Urothelium cell line (cell line): ENCODE measurements at regions not wholly inside any gene's neighbourhood (a gene's known extent, or its start where the extent isn't known, plus 50 kb on each side); places are given as distances from the start of the nearest gene placed in this dataset.

Source experiments
- DNase-seq: peaks from one replicate; pipeline ENCODE4 v3.0.0; 2011; ENCODE audit warnings: low spot score, mixed read lengths
- FAIRE-seq: peaks from 2 replicates; lab custom pipeline; 2011; peaks lifted over from hg19 to GRCh38; lab: Jason Lieb, UNC

DNA sequence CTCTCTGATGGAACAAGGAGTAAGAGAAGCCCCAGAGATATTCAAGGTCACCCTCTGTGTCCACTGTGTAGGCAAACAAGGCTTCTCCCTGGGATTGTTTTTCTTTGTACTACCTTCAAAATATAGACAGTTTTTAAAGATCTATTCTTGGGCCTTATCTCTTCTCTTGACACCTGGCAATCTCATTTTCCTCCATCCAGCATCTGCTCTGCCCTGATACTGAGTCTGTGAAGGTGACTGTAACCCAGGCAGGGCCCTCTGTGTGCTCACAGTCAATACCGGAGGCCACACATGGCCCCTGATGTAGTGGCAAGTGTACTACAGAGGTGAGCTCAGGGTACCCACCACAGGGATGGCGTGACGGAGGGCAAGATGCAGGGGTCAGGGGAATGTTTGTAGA lies 221.1 kb downstream of the SNX10 start:
- no peak for DNase-seq
- no peak for FAIRE-seq

DNA sequence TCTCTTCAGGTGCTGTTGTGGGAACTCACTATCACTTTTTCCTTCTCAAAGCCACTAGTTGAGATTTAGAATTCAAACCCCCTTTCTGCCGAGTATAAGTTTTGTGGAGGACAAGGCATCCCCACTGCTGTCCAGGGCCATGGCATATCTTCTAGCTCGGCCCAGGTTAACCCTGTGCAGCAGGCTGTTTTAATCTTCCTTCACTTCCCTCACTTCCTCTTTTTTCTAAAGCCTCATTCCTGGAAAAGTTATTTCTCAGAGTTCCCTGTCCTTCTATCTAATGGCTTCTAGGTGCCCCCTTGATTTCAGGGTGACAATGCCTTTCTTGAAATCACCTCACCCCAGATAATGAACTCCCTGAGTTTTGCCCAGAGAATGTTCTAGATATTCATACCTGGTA lies 222.3 kb downstream of the SNX10 start:
- no peak for DNase-seq
- FAIRE-seq = no peak

DNA sequence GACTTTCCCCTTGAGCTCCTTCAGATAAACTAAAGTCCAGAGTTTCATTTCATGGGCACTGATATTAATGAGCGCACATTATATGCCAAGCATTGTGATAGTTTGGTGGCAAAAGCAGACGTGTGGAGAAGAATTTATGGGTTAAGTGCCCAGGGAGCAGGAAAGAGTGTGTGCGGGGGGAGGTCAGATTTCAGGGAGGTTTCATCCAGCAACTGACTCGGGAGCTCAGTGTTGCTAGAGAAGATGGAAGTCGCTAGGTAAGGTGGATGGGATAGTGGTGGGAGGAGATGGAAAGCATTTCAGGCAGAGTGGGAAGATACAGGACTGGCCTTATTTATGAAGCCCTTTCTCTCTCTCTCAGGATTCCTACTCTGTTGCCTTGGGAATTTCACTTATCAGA lies 223.0 kb downstream of the SNX10 start:
- DNase-seq = no peak
- FAIRE-seq = no peak

DNA sequence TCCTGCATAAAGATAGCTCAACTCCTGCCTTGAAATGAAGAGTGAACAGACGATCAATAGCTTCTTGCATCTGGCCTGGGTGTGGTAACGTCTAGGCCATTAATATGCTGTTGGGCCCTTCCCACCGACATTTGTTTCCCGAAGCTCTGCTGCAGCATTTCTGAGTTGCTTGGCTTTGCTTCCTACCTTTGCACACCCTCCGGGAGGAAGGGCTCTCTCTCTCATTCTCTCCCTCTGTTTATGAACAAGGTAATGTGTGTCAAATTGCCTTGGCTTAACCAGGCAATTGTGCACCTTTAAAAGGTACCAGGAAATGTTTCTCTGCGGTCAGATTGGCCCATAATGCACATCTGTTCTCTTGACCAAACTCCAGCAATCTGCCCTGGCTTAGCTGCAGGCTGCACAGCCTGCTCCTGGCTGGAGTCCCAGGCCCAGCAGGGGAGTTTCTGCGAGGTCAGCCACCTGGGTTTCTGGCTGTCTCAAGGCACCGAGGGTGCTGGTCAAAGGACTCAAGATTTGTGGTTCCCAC lies 223.7 kb downstream of the SNX10 start:
- peak; percentile 27 for DNase-seq
- no peak for FAIRE-seq

DNA sequence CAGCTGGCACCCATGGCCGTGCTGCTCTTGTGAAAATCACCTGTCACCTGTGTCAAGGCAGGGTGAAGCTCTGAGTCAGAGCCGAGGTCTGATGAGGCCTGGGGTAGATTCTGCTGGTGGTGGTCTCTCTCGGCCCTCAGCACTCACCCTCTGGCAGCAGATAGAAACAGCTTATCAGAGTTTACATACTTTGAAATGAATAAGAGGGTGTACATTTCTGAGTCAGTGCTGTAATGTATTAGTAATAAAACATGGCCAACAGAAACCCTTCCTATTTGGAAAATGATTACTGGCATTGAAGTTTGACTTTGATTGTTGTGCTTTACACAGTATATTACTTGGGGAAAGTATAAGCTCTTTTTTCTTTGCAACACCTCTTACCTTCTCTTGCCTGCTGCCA lies 228.8 kb downstream of the SNX10 start:
- DNase-seq (no peak), FAIRE-seq (no peak)

DNA sequence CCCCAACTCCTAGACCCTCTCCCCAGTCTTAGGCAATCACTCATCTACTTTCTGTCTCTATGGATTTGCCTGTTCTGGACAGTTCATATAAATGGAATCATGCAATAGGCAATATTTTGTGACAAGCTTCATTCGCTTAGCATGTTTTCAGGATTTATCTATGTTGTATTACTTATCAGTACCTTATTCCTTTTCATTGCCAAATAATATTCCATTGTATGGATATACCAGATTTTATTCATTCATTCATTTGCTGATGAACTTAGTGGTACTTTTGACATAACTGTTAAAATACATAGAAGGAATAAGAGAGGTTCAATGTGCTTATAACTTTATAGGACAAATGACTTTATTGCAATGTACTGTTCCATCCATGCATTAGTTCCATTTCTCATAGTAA lies 231.0 kb downstream of the SNX10 start:
- DNase-seq (no peak), FAIRE-seq (no peak)

DNA sequence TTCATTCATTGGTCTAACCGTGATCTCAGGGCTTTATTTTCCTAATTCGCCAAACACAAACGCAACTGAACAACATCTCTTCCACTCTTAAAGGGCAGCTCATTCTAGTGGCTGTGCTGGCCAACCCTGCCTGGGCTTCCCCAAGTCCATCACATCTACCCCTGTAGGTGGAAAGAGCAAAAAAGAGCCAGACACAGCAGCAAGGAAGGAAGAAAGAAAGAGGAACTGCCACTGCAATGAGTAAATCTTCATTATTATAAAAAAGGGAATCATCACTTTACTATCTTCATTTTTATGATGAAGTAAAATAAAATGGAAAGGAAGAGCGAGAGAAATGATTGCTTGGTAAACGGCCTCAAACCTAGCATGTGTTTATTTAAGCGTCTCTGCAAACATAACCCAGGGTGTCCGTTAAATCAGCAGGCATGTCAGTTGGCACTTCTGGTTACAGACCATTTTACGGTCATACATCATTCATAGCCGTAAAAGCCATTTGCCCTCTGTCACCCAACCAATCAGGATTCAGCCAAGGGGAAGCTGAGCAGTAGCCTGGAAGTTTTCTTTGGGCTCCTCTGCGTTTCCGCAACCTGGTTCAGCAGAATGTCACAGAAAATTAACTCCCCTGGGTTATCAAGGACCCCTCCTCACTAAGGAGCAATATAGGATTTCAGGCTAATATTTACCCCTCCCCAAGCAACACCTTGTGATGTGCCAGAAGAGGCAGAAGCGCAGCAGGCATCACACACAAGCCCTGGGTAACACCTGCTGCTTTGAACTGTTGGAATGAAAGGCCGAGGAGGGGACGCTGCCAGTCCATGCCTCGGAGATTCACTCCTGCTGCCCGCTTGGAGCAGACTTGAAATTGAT lies 234.0 kb downstream of the SNX10 start:
- DNase-seq (no peak), FAIRE-seq (no peak)

DNA sequence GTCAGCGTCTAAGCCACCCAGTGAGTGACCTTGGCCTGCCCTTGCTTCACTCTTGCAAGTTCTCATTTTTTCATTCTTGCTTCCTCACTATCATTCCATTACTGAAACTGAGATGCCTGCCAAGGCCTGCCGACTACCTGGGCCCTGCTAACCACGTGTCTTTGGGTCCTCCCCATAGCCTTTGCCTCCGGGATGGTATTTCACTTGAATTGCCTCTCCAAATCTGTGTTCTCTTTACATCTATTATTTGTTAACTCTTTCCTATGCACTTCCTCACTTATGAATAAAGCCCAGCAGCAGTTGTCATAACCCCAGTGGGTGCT lies 234.6 kb downstream of the SNX10 start:
- FAIRE-seq (no peak), DNase-seq (no peak)

DNA sequence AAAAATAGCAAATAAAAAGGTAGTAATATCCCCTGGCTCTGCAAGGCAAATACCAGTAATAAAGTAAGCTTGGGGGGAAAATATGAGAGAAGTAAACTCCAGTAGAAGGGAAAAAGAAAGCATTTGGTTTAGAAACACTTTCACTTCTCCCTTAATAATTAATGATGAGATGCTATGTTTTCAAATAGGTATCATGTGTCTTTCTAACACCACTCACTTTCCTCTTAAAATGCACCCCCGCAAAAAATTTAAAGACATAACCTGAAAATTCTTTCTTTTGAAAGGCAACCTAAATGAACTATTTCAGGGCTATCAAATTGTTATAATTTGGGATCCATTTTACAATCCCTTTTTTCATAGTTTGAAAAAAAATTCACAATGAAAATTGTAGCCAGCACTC lies 240.3 kb downstream of the SNX10 start:
- DNase-seq (no peak), FAIRE-seq (no peak)

DNA sequence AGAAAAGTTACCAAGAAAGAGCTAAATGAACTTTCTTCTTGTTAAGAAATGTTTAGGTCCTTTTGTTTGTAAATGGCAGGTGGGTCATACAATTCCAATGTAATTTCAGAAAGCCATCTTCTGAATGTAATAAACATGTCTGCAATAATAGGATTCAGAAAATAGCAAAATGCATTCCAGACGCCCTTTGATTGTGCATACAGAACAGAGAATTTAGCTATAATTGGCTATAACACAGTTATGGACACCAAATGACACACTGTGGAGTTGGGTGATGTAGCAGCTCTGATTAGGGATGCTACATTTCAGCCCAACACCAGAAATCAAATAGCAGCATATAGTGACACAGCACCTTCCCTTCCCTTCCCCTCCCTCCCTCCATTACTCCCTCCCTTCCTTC lies 240.8 kb downstream of the SNX10 start:
- DNase-seq (no peak), FAIRE-seq (no peak)

DNA sequence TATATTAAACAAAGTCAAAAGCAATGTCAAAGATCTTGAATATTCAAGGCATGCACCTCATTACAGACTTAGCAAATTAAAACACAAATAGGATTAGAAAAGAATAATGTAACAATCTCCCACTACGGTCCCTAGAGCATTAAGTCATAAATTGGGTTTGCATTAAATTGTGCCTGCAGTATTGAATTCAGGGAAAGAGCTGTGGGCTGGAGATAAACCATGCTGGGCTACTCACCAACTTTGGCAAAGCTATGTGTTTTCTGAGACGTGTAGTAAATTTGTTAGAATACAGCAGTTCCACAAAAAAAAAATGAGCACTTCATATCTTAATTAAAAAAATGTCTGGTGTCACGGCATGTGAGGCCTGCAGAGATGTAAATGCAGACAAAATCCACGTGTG lies 241.6 kb downstream of the SNX10 start:
- DNase-seq = no peak
- FAIRE-seq = no peak

DNA sequence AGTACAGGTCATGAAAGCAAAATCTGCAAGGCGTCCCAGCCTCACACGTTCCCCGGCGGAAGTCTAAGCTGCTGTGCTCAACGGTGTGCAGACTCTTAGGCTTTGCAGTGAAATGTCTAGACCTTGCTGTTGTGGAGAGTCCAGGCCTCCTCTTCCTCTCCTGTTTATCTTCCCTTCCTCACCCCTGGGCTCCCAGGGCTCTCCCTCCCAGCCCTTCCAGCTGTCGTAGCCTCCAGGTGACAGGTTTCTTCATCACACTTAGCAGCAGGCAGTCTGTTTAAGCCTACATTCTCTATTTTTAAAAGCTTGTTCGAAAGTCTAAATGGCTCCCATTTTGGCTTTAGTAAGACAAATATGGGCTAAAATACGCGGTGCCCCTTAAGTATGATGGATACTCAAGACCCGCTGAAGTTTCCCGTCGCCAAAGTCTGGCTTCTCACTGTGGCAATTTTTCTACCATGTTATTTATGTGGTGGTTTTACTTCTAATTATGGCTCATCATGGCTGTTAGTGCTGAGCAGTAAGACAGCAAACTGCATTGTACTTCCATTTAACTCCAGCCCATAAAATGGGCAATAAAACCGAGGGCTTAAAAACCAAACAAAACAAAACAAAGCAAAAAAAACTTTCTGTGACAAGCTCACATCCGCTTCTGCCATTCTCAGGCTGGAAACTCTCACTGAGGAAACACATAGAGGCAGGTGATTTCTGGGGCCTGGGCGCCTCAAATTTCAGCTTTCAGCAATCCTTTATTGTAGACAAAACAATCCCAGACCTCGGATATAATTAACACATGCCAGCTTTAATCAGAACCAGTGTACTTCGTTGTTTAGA lies 243.2 kb downstream of the SNX10 start:
- DNase-seq (no peak), FAIRE-seq (no peak)

DNA sequence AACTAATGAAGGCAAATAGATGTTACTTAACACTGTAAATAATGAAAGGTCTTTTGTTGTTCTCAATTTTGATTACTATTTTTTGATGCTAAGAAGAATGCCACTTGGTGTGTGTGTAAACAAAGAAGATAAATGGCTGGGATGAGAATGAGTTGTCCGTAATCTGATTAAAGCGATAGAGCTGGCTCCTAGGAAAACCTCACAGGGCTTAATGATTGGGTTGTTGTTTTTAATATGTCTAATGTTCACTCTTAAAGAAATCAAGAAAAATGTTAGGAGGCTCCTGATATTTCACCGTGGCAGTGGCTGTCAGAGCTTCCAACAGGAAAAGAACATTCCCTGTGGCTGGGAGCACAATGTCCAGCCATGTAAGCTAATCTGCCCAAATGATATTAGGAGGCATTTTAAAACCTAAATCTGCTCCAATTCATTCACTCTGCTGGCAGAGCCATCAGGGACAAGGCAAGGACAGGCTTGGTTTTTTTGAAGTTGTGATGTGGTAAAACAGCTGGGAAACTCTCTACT lies 243.9 kb downstream of the SNX10 start:
- DNase-seq (no peak), FAIRE-seq (no peak)

DNA sequence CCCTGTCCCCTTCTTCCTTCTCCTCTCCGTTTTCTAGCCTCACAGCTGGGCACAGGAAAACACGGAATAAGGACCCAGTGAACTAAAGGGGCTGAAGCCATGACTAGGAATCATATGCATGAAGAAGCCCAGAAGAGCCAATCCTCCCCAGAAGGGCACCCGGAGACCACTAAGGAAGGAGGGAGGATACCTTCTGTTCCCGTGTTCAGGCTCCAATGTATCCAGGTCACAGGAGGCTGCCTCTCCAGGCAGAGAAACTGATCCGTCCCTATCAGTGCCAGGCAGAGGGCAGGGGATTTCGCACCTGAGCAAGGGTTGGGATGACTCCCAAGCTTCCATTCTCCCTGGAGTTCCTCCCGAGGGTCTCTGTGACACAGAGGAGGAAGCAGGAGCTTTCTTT lies 246.6 kb downstream of the SNX10 start:
- FAIRE-seq = no peak
- no peak for DNase-seq

DNA sequence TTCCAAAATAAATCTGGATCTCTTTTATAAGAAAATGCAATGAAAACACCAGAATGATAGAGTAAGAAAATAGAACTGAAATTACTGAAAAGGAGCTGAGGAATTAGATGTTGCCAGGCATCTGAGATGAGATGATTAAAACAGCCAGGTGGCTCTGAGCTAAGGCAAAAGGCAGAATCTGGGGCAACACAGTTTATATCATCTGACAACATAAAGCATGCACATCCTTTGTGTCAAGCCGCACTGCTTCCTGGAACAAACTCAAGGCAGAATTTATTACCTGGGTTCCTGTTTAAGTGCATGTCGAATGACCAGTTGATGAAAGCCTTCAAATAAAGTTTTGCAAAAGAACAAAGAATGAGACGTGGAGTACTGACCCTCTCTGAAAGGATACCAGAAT lies 247.0 kb downstream of the SNX10 start:
- FAIRE-seq (no peak), DNase-seq (no peak)

DNA sequence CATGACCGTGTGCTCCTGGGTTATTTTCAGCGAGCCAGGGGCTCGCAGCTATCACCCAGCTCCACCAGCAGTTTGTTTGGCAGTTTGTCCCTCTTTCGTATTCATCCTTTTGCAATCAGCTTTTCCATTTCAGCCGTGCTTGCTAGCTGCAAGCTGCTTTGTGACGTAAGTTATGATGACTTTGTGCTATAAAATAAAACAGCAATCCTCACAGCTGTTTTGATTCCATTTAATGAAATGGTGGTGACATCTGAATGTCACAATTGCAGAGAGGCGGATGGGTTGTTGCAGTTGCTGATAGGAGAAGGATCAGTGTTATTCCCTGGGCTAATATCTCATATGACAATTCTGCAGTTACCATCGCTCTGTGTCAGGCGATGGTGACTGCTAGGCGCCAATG lies 251.7 kb downstream of the SNX10 start:
- DNase-seq (no peak), FAIRE-seq (peak; percentile 32)

DNA sequence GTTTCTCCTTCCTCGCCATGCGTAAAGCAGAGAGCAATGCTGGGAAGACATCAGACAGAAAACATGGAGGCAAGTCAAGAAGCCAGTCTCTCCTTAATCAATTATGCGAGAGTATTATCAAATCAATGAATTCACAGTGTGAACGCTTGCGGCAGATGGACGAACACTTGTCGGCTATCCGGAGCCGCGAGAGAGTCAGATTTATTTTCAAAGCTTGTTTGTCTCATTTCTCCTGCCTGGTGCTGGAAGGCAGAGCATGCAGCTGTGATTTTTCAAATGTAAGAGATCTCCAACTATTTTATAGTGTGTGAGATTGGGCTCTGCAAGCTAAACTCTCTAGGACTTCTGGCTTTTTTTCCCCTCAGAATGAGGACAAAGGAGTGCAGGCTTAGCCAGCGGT lies 252.3 kb downstream of the SNX10 start:
- FAIRE-seq (no peak), DNase-seq (no peak)

DNA sequence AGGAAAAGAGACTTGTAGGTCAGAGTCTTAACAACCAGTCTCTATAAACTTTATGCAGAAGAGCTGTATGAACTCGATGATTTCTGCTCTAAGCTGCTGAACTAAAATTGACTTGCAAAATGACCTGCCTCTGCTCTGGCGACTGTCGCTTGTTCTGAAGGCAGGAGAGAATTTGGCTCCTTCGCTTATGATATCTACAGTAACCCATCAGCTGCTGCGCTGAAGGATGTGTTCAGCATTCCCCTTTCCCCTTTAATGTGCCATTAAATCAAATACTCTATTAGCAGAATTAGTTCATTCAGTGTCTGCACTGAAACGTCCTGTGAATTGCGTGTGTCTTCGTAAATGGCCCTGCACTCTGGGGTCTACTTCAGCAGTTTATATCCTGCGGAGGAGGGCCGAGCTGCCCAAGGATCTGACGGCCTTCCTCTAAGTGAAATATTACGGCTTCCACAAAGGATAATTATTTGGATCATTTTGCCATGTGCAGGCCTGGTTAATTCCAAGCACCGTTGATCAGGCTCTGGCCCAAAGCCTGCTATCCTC lies 254.9 kb downstream of the SNX10 start:
- FAIRE-seq = no peak
- no peak for DNase-seq

DNA sequence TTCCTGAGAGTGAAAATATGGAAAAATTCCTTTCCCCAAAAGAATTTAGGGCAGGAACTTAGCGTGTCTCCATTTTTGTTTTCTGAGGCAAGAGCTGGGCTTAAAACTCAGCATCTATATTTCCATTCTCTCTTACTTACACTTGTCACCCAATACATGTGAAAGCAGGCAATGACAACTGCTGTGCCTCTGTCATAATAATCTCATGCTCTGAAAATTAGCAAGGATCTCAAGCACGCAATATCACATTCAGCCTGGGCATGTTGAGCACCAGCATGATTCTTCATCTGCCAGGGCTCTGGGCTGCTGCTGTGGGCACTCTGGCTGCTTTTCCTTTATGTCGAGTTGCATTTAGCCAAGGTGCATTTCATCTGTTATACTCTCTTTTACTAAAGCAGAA lies 255.5 kb downstream of the SNX10 start:
- FAIRE-seq = no peak

DNA sequence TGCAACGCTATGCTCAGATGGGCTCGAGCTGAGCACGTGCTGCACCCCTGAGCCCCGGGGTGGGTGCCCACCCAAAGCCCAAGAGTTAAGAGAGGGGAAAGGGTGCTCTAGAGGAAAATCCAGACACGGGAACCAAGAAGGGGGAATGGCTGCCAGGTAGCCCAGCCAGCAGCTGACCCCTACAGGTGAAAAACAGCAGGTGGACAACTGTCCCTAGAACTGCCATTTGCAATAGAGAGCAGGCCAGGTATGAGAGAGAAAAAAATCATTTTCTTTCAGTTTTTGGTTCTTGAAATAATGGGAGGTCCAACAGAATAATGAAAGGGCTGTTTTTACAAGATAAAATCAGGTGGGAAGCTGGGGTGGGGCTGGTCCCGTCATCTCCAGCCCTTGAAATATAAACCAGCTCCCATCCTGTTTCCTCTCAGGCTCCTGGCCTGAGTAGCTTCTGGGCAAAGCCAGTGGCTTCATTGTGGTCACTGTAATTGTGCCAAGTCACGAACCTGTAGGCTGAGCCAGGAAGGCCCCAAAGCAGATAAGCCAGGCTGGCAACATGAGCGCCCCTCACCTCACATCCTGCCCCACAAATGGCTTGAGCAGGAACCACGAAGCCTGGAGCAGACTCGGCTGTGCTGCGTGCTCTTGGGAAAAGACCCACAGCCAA lies 257.8 kb downstream of the SNX10 start:
- DNase-seq (peak; percentile 61), FAIRE-seq (no peak)

More for the DNA sequence above, 255.5 kb downstream of the SNX10 start:
- no peak for DNase-seq

DNA sequence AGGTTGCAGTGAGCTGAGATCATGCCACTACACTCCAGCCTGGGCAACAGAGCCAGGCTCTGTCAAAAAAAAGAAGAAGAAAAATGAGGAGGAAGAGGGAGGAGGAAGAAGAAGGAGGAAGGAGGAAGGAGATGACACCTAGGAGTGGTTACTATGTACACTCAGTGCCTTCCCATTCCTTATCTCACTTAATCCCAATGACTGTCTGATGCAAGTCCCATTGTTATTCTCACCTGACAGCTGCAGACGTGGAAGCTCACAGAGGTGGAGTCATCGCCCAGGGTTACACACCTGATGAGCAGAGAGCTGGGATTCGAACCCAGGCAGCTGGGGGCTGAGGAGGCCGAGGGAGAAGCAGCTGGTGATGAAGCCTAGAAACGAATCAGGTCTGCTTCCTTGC lies 258.8 kb downstream of the SNX10 start:
- no peak for FAIRE-seq
- no peak for DNase-seq
